Kidney epithelial cell (primary cell): ENCODE measurements at regions not wholly inside any gene's neighbourhood (a gene's known extent, or its start where the extent isn't known, plus 50 kb on each side); places are given as distances from the start of the nearest gene placed in this dataset.

Source experiments
- DNase-seq: peaks from one replicate; pipeline ENCODE4 v3.0.0-alpha.2; 2010; ENCODE audit warnings: low read depth
- H3K27me3 ChIP-seq: 2 replicates; pipeline ENCODE4 v1.6.0; 2011; ENCODE audit warnings: low read length; ENCODE audit not compliant: control insufficient read depth, insufficient read depth
- H3K36me3 ChIP-seq: 2 replicates; pipeline ENCODE4 v1.5.1; 2011; ENCODE audit warnings: low read length; ENCODE audit not compliant: control insufficient read depth, insufficient read depth
- H3K4me3 ChIP-seq: 2 replicates; pipeline ENCODE4 v1.5.1; 2011; ENCODE audit warnings: low read depth, mild to moderate bottlenecking, control low read depth, low read length
- TF ChIP-seq, protein P1 (sequence below): IDR thresholded peaks from 2 replicates; pipeline ENCODE4 v1.5.1; 2011; ENCODE audit warnings: mild to moderate bottlenecking, moderate library complexity, low read length, control low read depth, inconsistent platforms; ENCODE audit not compliant: insufficient read depth, poor library complexity, severe bottlenecking

DNA sequence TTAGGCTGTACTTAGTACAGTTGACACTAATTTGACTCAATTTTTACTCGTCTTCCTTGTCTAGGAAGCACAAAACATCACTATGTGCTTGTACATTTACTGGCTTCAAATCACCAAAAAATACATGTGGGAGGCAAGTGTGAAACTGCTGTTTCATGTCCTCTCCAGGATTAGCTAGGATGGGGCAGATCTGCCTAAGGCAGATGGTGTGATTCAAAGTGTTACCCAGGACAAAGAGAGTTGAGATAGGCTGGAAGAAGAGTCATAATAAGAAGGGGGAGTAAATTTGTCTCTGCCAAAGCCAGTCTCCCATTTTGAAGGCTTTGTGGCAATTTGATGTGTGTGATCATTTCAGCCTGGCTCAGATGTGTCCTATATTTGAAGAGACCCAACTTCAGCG lies 821.6 kb upstream of the ZEB2 start:
- no peak overlapping the region for H3K4me3 ChIP-seq
- H3K27me3 ChIP-seq = no peaks in the 10 kb centered on the region
- TF ChIP-seq, protein P1, sequence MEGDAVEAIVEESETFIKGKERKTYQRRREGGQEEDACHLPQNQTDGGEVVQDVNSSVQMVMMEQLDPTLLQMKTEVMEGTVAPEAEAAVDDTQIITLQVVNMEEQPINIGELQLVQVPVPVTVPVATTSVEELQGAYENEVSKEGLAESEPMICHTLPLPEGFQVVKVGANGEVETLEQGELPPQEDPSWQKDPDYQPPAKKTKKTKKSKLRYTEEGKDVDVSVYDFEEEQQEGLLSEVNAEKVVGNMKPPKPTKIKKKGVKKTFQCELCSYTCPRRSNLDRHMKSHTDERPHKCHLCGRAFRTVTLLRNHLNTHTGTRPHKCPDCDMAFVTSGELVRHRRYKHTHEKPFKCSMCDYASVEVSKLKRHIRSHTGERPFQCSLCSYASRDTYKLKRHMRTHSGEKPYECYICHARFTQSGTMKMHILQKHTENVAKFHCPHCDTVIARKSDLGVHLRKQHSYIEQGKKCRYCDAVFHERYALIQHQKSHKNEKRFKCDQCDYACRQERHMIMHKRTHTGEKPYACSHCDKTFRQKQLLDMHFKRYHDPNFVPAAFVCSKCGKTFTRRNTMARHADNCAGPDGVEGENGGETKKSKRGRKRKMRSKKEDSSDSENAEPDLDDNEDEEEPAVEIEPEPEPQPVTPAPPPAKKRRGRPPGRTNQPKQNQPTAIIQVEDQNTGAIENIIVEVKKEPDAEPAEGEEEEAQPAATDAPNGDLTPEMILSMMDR = no peak
- no peaks in the 10 kb centered on the region for H3K36me3 ChIP-seq
- no peak for DNase-seq

DNA sequence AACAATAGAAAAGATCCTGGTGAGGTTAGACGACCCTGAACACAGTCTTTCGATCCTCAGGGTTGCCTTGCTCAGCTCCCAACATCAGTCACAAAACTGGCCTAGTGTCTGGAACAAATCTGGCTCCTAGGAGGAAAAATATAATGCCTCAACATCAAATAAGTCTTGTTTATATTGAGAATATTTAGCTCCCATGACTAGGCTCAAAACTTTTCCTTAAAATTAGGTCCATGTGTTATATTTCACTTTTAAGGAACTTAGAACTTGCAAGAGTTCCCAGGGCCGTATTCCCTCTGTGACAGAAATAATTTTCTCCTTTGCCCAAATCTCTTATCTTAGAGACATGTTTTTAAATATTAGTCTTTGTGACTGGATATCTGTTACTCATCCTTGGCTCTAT lies 819.7 kb upstream of the ZEB2 start:
- no peak for DNase-seq
- Histone ChIP-seq H3K4me3 (no peak overlapping the region), H3K27me3 (no peaks in the 10 kb centered on the region), H3K36me3 (no peaks in the 10 kb centered on the region)
- TF ChIP-seq, protein P1 = no peak

DNA sequence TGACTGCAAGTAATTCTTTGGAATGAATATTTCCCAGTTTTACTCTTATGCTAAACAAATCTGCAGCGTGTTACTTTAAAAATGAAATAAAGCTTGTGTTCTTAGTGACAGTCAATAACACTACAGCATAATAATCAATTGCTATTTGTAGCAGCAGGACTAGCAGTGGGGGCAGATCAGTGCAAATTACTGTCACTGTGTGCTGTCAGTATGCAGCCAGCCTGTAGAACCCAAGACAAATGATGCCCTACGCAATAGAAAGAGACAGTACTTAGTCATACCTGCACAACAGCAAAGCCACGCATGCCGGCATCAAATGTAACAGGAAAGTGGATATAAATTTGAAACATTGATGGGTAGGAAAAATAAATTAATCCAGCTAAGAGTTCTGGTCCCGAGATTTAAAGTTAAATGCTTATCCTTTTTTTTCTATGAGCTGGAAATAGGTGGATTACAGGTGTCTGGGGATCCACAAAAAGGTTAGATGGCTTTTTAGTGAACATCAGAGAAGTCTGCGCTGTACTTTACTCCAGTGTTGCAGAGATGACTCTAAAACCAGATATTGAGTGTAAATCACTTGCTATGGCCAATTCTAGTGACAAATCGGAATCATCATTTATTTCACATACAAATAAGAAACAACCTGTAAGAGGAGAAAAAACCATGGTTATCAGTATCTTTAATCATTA lies 812.4 kb upstream of the ZEB2 start:
- Histone ChIP-seq H3K4me3 (no peak overlapping the region), H3K27me3 (no peaks in the 10 kb centered on the region), H3K36me3 (no peaks in the 10 kb centered on the region)
- TF ChIP-seq, protein P1 = no peak
- DNase-seq = no peak

DNA sequence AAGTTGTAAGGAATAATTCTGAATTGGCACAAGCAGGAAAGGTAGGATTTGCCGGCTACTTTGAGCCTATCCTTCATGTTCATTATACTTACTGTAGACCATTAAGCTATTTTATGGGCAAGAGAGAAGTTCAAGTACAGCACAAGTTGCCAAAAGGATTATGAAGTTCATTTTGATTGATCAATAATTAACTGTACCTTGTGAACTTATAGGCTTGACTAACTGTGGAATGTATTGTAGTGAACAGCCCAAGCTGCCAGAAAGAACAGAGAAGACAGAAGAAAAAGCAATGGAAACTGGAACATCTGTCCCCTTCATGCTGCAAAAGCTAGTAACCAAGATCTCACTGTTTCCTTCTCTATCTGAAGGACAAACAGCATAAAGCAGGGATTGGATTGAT lies 810.1 kb upstream of the ZEB2 start:
- peak; percentile 21 for DNase-seq
- Histone ChIP-seq H3K4me3 (no peak overlapping the region), H3K27me3 (no peaks in the 10 kb centered on the region), H3K36me3 (no peaks in the 10 kb centered on the region)
- TF ChIP-seq, protein P1 = no peak

DNA sequence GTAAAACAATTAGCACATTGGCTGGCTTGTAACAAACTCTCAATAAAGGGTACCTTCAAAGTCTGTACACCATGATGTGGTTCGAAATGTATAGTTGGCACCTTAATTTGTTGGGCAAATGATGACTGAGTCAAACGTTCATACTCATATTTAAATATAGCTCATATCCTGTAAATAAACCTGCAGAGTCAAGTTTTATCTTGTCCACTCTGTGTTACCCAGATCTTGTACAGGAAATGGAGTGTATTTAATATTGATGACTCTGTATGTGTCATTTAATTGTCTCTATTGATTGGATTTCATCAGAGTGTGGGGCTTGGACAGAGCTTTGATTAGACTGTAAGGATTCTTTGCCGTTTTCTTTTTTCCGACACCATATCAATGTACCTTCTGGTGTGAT lies 805.6 kb upstream of the ZEB2 start:
- Histone ChIP-seq H3K4me3 (no peak overlapping the region), H3K36me3 (no peaks in the 10 kb centered on the region), H3K27me3 (no peaks in the 10 kb centered on the region)
- DNase-seq = no peak
- TF ChIP-seq, protein P1 = no peak

DNA sequence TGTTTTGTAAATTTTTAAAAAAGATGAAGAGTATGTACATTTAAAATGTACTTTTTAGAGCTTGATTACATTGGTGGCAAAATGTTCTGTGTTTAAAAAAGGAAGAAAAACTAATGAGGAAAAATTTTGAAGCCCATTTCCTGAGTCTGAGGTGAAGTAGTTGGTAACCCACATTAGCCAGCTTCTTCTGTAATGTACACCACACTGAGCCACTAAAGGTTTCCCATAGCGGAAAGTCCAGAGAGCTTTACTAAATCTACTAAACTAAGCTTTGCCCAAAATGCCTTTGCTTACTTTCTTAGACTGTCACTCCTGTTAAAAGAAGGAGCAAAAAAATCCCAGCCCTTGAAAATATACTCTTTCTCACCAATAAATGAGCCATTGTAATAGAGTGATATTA lies 804.8 kb upstream of the ZEB2 start:
- TF ChIP-seq, protein P1 = no peak
- Histone ChIP-seq H3K36me3 (no peaks in the 10 kb centered on the region), H3K4me3 (no peak overlapping the region), H3K27me3 (no peaks in the 10 kb centered on the region)
- DNase-seq = no peak
